Activated CD8-positive, alpha-beta T cell treated with anti-CD3 and anti-CD28 coated beads, Interleukin-2, amount 10 ng/mL, durations not matched to agents 7 days and 5 days (primary cell): ENCODE measurements at regions not wholly inside any gene's neighbourhood (a gene's known extent, or its start where the extent isn't known, plus 50 kb on each side); places are given as distances from the start of the nearest gene placed in this dataset.

Experiments
- ATAC-seq: fragments of 150-1000 bp; cut with Tn5 transposase; one replicate; pipeline ENCODE4 v1.10.0; 2021; ENCODE audit warnings: moderate library complexity
- CTCF ChIA-PET: fragments of 350-600 bp; sonication (Branson Sonifier 250); formaldehyde crosslinking; loops from one replicate; lab custom pipeline; 2021; ENCODE audit warnings: antibody characterized with exemption; lab: Charles Lee
- POLR2A ChIA-PET: fragments of 350-600 bp; sonication (Branson Sonifier 250); formaldehyde crosslinking; loops from one replicate; lab custom pipeline; 2021; ENCODE audit warnings: antibody characterized with exemption; lab: Charles Lee
- DNase-seq: peaks from one replicate; pipeline ENCODE4 v3.0.0-alpha.2; 2020
- H3K27ac Mint-ChIP-seq: one replicate; pipeline ENCODE4 v1.8.0; 2021; ENCODE audit warnings: mild to moderate bottlenecking, mixed read lengths
- H3K27me3 Mint-ChIP-seq: one replicate; pipeline ENCODE4 v1.8.0; 2021; ENCODE audit warnings: low read depth, mixed read lengths
- H3K36me3 Mint-ChIP-seq: one replicate; pipeline ENCODE4 v1.8.0; 2021; ENCODE audit warnings: low read depth, mixed read lengths
- H3K4me1 Mint-ChIP-seq: one replicate; pipeline ENCODE4 v1.8.0; 2021; ENCODE audit warnings: low read depth, mixed read lengths
- H3K4me3 Mint-ChIP-seq: one replicate; pipeline ENCODE4 v1.8.0; 2021; ENCODE audit warnings: mild to moderate bottlenecking, mixed read lengths
- H3K9me3 Mint-ChIP-seq: one replicate; pipeline ENCODE4 v1.8.0; 2022; ENCODE audit warnings: mixed read lengths; ENCODE audit not compliant: insufficient read depth

- H3K4me1 Mint-ChIP-seq = no peaks in the 10 kb centered on the region
- H3K4me3 Mint-ChIP-seq = no peak overlapping the region
- H3K36me3 Mint-ChIP-seq = no peaks in the 10 kb centered on the region
- POLR2A ChIA-PET = no interaction called here
- H3K27ac Mint-ChIP-seq = no peak overlapping the region
- no peaks in the 10 kb centered on the region for H3K27me3 Mint-ChIP-seq
- H3K9me3 Mint-ChIP-seq = no peaks in the 10 kb centered on the region
- ATAC-seq (no peak), DNase-seq (no peak)
- CTCF ChIA-PET = interaction anchor here (0.8 kb wide), 1 partner anchor 132 kb away, joined by 3 read pairs; no protein-coding TSS in a partner anchor
These were observed 615.5 kb downstream of the NPHP4 start for GRCh38 chr1:5376538-5377247.

GRCh38 chr1:5375481-5375880 is 616.7 kb downstream of the NPHP4 start:
- CTCF ChIA-PET = no interaction called here
- H3K4me1 Mint-ChIP-seq = peaks cover 10% of the 10 kb centered on the region

GRCh38 chr1:5374192-5374591 is 618.0 kb downstream of the NPHP4 start:
- H3K36me3 Mint-ChIP-seq = peaks cover 3% of the 10 kb centered on the region
- ChIA-PET CTCF (no interaction called here), POLR2A (no interaction called here)
- no peaks in the 10 kb centered on the region for H3K9me3 Mint-ChIP-seq
- DNase-seq (no peak), ATAC-seq (no peak)
- H3K4me3 Mint-ChIP-seq = no peak overlapping the region
- peaks cover 18% of the 10 kb centered on the region for H3K4me1 Mint-ChIP-seq
- H3K27ac Mint-ChIP-seq = no peak overlapping the region
- H3K27me3 Mint-ChIP-seq = no peaks in the 10 kb centered on the region

More at GRCh38 chr1:5375481-5375880, 616.7 kb downstream of the NPHP4 start:
- DNase-seq = no peak
- no peak for ATAC-seq
- no peak overlapping the region for H3K27ac Mint-ChIP-seq
- no peaks in the 10 kb centered on the region for H3K27me3 Mint-ChIP-seq
- no peaks in the 10 kb centered on the region for H3K9me3 Mint-ChIP-seq
- H3K36me3 Mint-ChIP-seq = peaks cover 1% of the 10 kb centered on the region
- POLR2A ChIA-PET = no interaction called here
- H3K4me3 Mint-ChIP-seq = no peak overlapping the region

GRCh38 chr1:5373281-5373680 is 618.9 kb downstream of the NPHP4 start:
- H3K9me3 Mint-ChIP-seq = no peaks in the 10 kb centered on the region
- H3K4me1 Mint-ChIP-seq = peaks cover 21% of the 10 kb centered on the region
- no peaks in the 10 kb centered on the region for H3K27me3 Mint-ChIP-seq
- POLR2A ChIA-PET = no interaction called here
- H3K27ac Mint-ChIP-seq = no peak overlapping the region
- CTCF ChIA-PET = no interaction called here
- DNase-seq (no peak), ATAC-seq (no peak)
- H3K4me3 Mint-ChIP-seq = no peak overlapping the region
- peaks cover 3% of the 10 kb centered on the region for H3K36me3 Mint-ChIP-seq

GRCh38 chr1:5371270-5371669 is 621.0 kb downstream of the NPHP4 start:
- H3K27ac Mint-ChIP-seq = no peak overlapping the region
- no peaks in the 10 kb centered on the region for H3K27me3 Mint-ChIP-seq
- no peaks in the 10 kb centered on the region for H3K9me3 Mint-ChIP-seq
- H3K4me1 Mint-ChIP-seq = peaks cover 21% of the 10 kb centered on the region
- POLR2A ChIA-PET = no interaction called here
- CTCF ChIA-PET = interaction anchor here (1.0 kb wide), 1 partner anchor 85 kb away, joined by 3 read pairs; no protein-coding TSS in a partner anchor
- ATAC-seq (no peak), DNase-seq (no peak)
- H3K36me3 Mint-ChIP-seq = peaks cover 3% of the 10 kb centered on the region
- H3K4me3 Mint-ChIP-seq = no peak overlapping the region

- DNase-seq = peak; percentile 50
- peaks cover 21% of the 10 kb centered on the region for H3K4me1 Mint-ChIP-seq
- ATAC-seq = peak; percentile 71
- ChIA-PET CTCF (no interaction called here), POLR2A (interaction anchor here (0.5 to 1.0 kb wide), 2 partner anchors 19 to 730 kb away, joined by 3 read pairs; no protein-coding TSS in a partner anchor)
- H3K4me3 Mint-ChIP-seq = no peak overlapping the region
- H3K27me3 Mint-ChIP-seq = no peaks in the 10 kb centered on the region
- peaks cover 3% of the 10 kb centered on the region for H3K36me3 Mint-ChIP-seq
- H3K27ac Mint-ChIP-seq = peak overlapping the region; percentile 36
- no peaks in the 10 kb centered on the region for H3K9me3 Mint-ChIP-seq
These were observed 621.9 kb downstream of the NPHP4 start for GRCh38 chr1:5370311-5370710.

- ChIA-PET CTCF (no interaction called here), POLR2A (interaction anchor here (1.0 kb wide), 1 partner anchor 20 kb away, joined by 3 read pairs; no protein-coding TSS in a partner anchor)
- Mint-ChIP-seq H3K27ac (no peak overlapping the region), H3K4me3 (no peak overlapping the region), H3K27me3 (peaks cover 2% of the 10 kb centered on the region), H3K9me3 (no peaks in the 10 kb centered on the region), H3K36me3 (peaks cover 3% of the 10 kb centered on the region), H3K4me1 (peaks cover 21% of the 10 kb centered on the region)
- ATAC-seq (no peak), DNase-seq (no peak)
These were observed 623.0 kb downstream of the NPHP4 start for GRCh38 chr1:5369223-5369622.

- POLR2A ChIA-PET = no interaction called here
- CTCF ChIA-PET = no interaction called here
- H3K9me3 Mint-ChIP-seq = no peaks in the 10 kb centered on the region
These were observed 624.0 kb downstream of the NPHP4 start for GRCh38 chr1:5368201-5368600.

GRCh38 chr1:5367306-5367705 is 624.9 kb downstream of the NPHP4 start:
- Mint-ChIP-seq H3K27me3 (peaks cover 2% of the 10 kb centered on the region), H3K4me3 (no peak overlapping the region), H3K27ac (no peak overlapping the region), H3K36me3 (peaks cover 3% of the 10 kb centered on the region), H3K4me1 (peaks cover 21% of the 10 kb centered on the region), H3K9me3 (no peaks in the 10 kb centered on the region)
- DNase-seq (no peak), ATAC-seq (no peak)
- ChIA-PET CTCF (no interaction called here), POLR2A (no interaction called here)

More at GRCh38 chr1:5368201-5368600, 624.0 kb downstream of the NPHP4 start:
- DNase-seq (no peak), ATAC-seq (no peak)
- Mint-ChIP-seq H3K27ac (no peak overlapping the region), H3K4me3 (no peak overlapping the region), H3K36me3 (peaks cover 3% of the 10 kb centered on the region), H3K27me3 (peaks cover 2% of the 10 kb centered on the region), H3K4me1 (peaks cover 21% of the 10 kb centered on the region)

- ChIA-PET POLR2A (no interaction called here), CTCF (no interaction called here)
- Mint-ChIP-seq H3K4me3 (no peak overlapping the region), H3K4me1 (peaks cover 13% of the 10 kb centered on the region), H3K36me3 (peaks cover 3% of the 10 kb centered on the region), H3K27me3 (peaks cover 2% of the 10 kb centered on the region), H3K27ac (no peak overlapping the region), H3K9me3 (no peaks in the 10 kb centered on the region)
- ATAC-seq = no peak
- no peak for DNase-seq
These were observed 626.5 kb downstream of the NPHP4 start for GRCh38 chr1:5365751-5366150.

- POLR2A ChIA-PET = no interaction called here
- Mint-ChIP-seq H3K4me1 (peaks cover 3% of the 10 kb centered on the region), H3K27me3 (peaks cover 2% of the 10 kb centered on the region), H3K9me3 (no peaks in the 10 kb centered on the region), H3K27ac (no peak overlapping the region), H3K4me3 (no peak overlapping the region), H3K36me3 (no peaks in the 10 kb centered on the region)
- CTCF ChIA-PET = no interaction called here
- DNase-seq = no peak
- no peak for ATAC-seq
These were observed 627.6 kb downstream of the NPHP4 start for GRCh38 chr1:5364591-5364990.

- no peaks in the 10 kb centered on the region for H3K4me1 Mint-ChIP-seq
- ChIA-PET CTCF (no interaction called here), POLR2A (no interaction called here)
- peaks cover 7% of the 10 kb centered on the region for H3K9me3 Mint-ChIP-seq
- no peak overlapping the region for H3K27ac Mint-ChIP-seq
- H3K4me3 Mint-ChIP-seq = no peak overlapping the region
- H3K27me3 Mint-ChIP-seq = no peaks in the 10 kb centered on the region
- DNase-seq = no peak
- peaks cover 3% of the 10 kb centered on the region for H3K36me3 Mint-ChIP-seq
- no peak for ATAC-seq
These were observed 637.5 kb downstream of the NPHP4 start for GRCh38 chr1:5354681-5355080.
